ENCODE measurements at regions not wholly inside any gene's neighbourhood (a gene's known extent, or its start where the extent isn't known, plus 50 kb on each side); places are given as distances from the start of the nearest gene placed in this dataset.
"Not testable (repeated sequence)": the region's sequence is repeated elsewhere in the genome, so short reads cannot be mapped to it uniquely, and the experiment has no call there.

GRCh38 chr1:101485712-101486111 is 248.9 kb downstream of the S1PR1 start:
- Mint-ChIP-seq H3K27me3 (peaks cover 10% of the 10 kb centered on the region), H3K36me3 (ENCODE audit: low read depth) (no peaks in the 10 kb centered on the region), H3K4me1 (ENCODE audit: low read depth) (no peaks in the 10 kb centered on the region), H3K27ac (no peak overlapping the region), H3K9me3 (peaks cover 9% of the 10 kb centered on the region), H3K4me3 (no peak overlapping the region)

- H3K36me3 Mint-ChIP-seq (ENCODE audit: low read depth); H3K4me3 Mint-ChIP-seq; H3K27ac Mint-ChIP-seq; H3K9me3 Mint-ChIP-seq; H3K4me1 Mint-ChIP-seq (ENCODE audit: low read depth): not testable (repeated sequence)
- peaks cover 18% of the 10 kb centered on the region for H3K27me3 Mint-ChIP-seq
These were observed 255.3 kb downstream of the S1PR1 start for GRCh38 chr1:101492144-101492543.

- not testable (repeated sequence) for H3K4me3 Mint-ChIP-seq
These were observed 257.1 kb downstream of the S1PR1 start for GRCh38 chr1:101493920-101494319.

GRCh38 chr1:101496109-101496508 is 259.3 kb downstream of the S1PR1 start:
- Mint-ChIP-seq H3K27ac (no peak overlapping the region), H3K4me1 (ENCODE audit: low read depth) (no peaks in the 10 kb centered on the region), H3K9me3 (no peaks in the 10 kb centered on the region), H3K36me3 (ENCODE audit: low read depth) (no peaks in the 10 kb centered on the region), H3K27me3 (peaks cover 13% of the 10 kb centered on the region), H3K4me3 (no peak overlapping the region)

More at GRCh38 chr1:101493920-101494319, 257.1 kb downstream of the S1PR1 start:
- H3K27ac Mint-ChIP-seq; H3K36me3 Mint-ChIP-seq (ENCODE audit: low read depth); H3K9me3 Mint-ChIP-seq; H3K4me1 Mint-ChIP-seq (ENCODE audit: low read depth): not testable (repeated sequence)
- H3K27me3 Mint-ChIP-seq = peaks cover 18% of the 10 kb centered on the region

- Mint-ChIP-seq H3K27me3 (no peaks in the 10 kb centered on the region), H3K4me3 (no peak overlapping the region), H3K9me3 (no peaks in the 10 kb centered on the region), H3K27ac (no peak overlapping the region), H3K4me1 (ENCODE audit: low read depth) (no peaks in the 10 kb centered on the region), H3K36me3 (ENCODE audit: low read depth) (no peaks in the 10 kb centered on the region)
These were observed 261.2 kb downstream of the S1PR1 start for GRCh38 chr1:101497881-101498559.

- H3K27me3 Mint-ChIP-seq; H3K36me3 Mint-ChIP-seq (ENCODE audit: low read depth); H3K4me1 Mint-ChIP-seq (ENCODE audit: low read depth); H3K4me3 Mint-ChIP-seq; H3K9me3 Mint-ChIP-seq; H3K27ac Mint-ChIP-seq: not testable (repeated sequence)
These were observed 267.3 kb downstream of the S1PR1 start for GRCh38 chr1:101504106-101504505.

- not testable (repeated sequence) for H3K4me1 Mint-ChIP-seq (ENCODE audit: low read depth); H3K27me3 Mint-ChIP-seq; H3K9me3 Mint-ChIP-seq; H3K27ac Mint-ChIP-seq; H3K4me3 Mint-ChIP-seq; H3K36me3 Mint-ChIP-seq (ENCODE audit: low read depth)
These were observed 268.4 kb downstream of the S1PR1 start for GRCh38 chr1:101505240-101505639.

- Mint-ChIP-seq H3K9me3 (no peaks in the 10 kb centered on the region), H3K4me3 (no peak overlapping the region), H3K36me3 (ENCODE audit: low read depth) (no peaks in the 10 kb centered on the region), H3K27ac (no peak overlapping the region), H3K27me3 (peaks cover 3% of the 10 kb centered on the region), H3K4me1 (ENCODE audit: low read depth) (no peaks in the 10 kb centered on the region)
These were observed 269.8 kb downstream of the S1PR1 start for GRCh38 chr1:101506541-101507164.

GRCh38 chr1:101507547-101507971 is 270.7 kb downstream of the S1PR1 start:
- Mint-ChIP-seq H3K4me1 (ENCODE audit: low read depth) (no peaks in the 10 kb centered on the region), H3K27me3 (peaks cover 4% of the 10 kb centered on the region), H3K36me3 (ENCODE audit: low read depth) (no peaks in the 10 kb centered on the region), H3K27ac (no peak overlapping the region), H3K9me3 (no peaks in the 10 kb centered on the region), H3K4me3 (no peak overlapping the region)

GRCh38 chr1:101508913-101509312 is 272.1 kb downstream of the S1PR1 start:
- Mint-ChIP-seq H3K27me3 (peaks cover 6% of the 10 kb centered on the region), H3K4me3 (no peak overlapping the region), H3K36me3 (ENCODE audit: low read depth) (no peaks in the 10 kb centered on the region), H3K27ac (no peak overlapping the region), H3K4me1 (ENCODE audit: low read depth) (no peaks in the 10 kb centered on the region), H3K9me3 (no peaks in the 10 kb centered on the region)

- Mint-ChIP-seq H3K27me3 (peaks cover 6% of the 10 kb centered on the region), H3K27ac (no peak overlapping the region), H3K4me3 (no peak overlapping the region), H3K36me3 (ENCODE audit: low read depth) (no peaks in the 10 kb centered on the region), H3K9me3 (no peaks in the 10 kb centered on the region), H3K4me1 (ENCODE audit: low read depth) (no peaks in the 10 kb centered on the region)
These were observed 272.6 kb downstream of the S1PR1 start for GRCh38 chr1:101509370-101509769.

- no peaks in the 10 kb centered on the region for H3K4me1 Mint-ChIP-seq (ENCODE audit: low read depth)
- H3K27ac Mint-ChIP-seq = no peak overlapping the region
- no peak overlapping the region for H3K4me3 Mint-ChIP-seq
- H3K9me3 Mint-ChIP-seq = no peaks in the 10 kb centered on the region
- no peaks in the 10 kb centered on the region for H3K36me3 Mint-ChIP-seq (ENCODE audit: low read depth)
- H3K27me3 Mint-ChIP-seq = peaks cover 10% of the 10 kb centered on the region
These were observed 274.5 kb downstream of the S1PR1 start for GRCh38 chr1:101511202-101511891.

- Mint-ChIP-seq H3K36me3 (ENCODE audit: low read depth) (no peaks in the 10 kb centered on the region), H3K9me3 (peaks cover 11% of the 10 kb centered on the region), H3K4me1 (ENCODE audit: low read depth) (no peaks in the 10 kb centered on the region), H3K4me3 (no peak overlapping the region), H3K27me3 (peaks cover 20% of the 10 kb centered on the region), H3K27ac (no peak overlapping the region)
These were observed 283.5 kb downstream of the S1PR1 start for GRCh38 chr1:101520302-101520701.

- H3K9me3 Mint-ChIP-seq = peaks cover 9% of the 10 kb centered on the region
- no peak overlapping the region for H3K4me3 Mint-ChIP-seq
- no peaks in the 10 kb centered on the region for H3K36me3 Mint-ChIP-seq (ENCODE audit: low read depth)
- H3K27ac Mint-ChIP-seq = no peak overlapping the region
- peaks cover 23% of the 10 kb centered on the region for H3K27me3 Mint-ChIP-seq
- H3K4me1 Mint-ChIP-seq (ENCODE audit: low read depth) = no peaks in the 10 kb centered on the region
These were observed 285.7 kb downstream of the S1PR1 start for GRCh38 chr1:101522486-101522885.

GRCh38 chr1:101526813-101527212 is 290.0 kb downstream of the S1PR1 start:
- Mint-ChIP-seq H3K27me3 (peaks cover 12% of the 10 kb centered on the region), H3K4me1 (ENCODE audit: low read depth) (no peaks in the 10 kb centered on the region), H3K4me3 (no peak overlapping the region), H3K9me3 (no peaks in the 10 kb centered on the region), H3K27ac (no peak overlapping the region), H3K36me3 (ENCODE audit: low read depth) (no peaks in the 10 kb centered on the region)
